ENCODE measurements at regions not wholly inside any gene's neighbourhood (a gene's known extent, or its start where the extent isn't known, plus 50 kb on each side); places are given as distances from the start of the nearest gene placed in this dataset.

DNA sequence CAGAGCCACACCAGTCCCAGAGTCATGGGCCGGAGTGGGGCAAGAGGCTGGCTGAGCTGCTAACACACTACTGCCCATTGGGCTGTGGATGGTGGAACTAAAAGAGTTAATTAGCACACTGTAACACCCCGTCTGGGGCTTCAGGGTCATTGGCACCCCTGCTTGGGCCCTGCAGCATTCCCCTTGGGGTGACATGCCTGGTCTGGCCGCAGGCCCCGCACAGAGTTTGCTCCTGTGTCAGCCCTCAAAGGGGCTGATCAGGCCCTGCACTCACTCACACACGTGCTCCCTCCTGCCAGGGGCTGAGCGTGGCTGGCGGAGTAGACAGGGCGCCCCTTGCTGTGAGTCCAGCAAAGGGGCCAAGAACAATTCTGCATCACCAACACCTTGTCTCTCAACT, 1499.6 kb upstream of the TMEM132C start (continued):
- TF ChIP-seq, protein P1, sequence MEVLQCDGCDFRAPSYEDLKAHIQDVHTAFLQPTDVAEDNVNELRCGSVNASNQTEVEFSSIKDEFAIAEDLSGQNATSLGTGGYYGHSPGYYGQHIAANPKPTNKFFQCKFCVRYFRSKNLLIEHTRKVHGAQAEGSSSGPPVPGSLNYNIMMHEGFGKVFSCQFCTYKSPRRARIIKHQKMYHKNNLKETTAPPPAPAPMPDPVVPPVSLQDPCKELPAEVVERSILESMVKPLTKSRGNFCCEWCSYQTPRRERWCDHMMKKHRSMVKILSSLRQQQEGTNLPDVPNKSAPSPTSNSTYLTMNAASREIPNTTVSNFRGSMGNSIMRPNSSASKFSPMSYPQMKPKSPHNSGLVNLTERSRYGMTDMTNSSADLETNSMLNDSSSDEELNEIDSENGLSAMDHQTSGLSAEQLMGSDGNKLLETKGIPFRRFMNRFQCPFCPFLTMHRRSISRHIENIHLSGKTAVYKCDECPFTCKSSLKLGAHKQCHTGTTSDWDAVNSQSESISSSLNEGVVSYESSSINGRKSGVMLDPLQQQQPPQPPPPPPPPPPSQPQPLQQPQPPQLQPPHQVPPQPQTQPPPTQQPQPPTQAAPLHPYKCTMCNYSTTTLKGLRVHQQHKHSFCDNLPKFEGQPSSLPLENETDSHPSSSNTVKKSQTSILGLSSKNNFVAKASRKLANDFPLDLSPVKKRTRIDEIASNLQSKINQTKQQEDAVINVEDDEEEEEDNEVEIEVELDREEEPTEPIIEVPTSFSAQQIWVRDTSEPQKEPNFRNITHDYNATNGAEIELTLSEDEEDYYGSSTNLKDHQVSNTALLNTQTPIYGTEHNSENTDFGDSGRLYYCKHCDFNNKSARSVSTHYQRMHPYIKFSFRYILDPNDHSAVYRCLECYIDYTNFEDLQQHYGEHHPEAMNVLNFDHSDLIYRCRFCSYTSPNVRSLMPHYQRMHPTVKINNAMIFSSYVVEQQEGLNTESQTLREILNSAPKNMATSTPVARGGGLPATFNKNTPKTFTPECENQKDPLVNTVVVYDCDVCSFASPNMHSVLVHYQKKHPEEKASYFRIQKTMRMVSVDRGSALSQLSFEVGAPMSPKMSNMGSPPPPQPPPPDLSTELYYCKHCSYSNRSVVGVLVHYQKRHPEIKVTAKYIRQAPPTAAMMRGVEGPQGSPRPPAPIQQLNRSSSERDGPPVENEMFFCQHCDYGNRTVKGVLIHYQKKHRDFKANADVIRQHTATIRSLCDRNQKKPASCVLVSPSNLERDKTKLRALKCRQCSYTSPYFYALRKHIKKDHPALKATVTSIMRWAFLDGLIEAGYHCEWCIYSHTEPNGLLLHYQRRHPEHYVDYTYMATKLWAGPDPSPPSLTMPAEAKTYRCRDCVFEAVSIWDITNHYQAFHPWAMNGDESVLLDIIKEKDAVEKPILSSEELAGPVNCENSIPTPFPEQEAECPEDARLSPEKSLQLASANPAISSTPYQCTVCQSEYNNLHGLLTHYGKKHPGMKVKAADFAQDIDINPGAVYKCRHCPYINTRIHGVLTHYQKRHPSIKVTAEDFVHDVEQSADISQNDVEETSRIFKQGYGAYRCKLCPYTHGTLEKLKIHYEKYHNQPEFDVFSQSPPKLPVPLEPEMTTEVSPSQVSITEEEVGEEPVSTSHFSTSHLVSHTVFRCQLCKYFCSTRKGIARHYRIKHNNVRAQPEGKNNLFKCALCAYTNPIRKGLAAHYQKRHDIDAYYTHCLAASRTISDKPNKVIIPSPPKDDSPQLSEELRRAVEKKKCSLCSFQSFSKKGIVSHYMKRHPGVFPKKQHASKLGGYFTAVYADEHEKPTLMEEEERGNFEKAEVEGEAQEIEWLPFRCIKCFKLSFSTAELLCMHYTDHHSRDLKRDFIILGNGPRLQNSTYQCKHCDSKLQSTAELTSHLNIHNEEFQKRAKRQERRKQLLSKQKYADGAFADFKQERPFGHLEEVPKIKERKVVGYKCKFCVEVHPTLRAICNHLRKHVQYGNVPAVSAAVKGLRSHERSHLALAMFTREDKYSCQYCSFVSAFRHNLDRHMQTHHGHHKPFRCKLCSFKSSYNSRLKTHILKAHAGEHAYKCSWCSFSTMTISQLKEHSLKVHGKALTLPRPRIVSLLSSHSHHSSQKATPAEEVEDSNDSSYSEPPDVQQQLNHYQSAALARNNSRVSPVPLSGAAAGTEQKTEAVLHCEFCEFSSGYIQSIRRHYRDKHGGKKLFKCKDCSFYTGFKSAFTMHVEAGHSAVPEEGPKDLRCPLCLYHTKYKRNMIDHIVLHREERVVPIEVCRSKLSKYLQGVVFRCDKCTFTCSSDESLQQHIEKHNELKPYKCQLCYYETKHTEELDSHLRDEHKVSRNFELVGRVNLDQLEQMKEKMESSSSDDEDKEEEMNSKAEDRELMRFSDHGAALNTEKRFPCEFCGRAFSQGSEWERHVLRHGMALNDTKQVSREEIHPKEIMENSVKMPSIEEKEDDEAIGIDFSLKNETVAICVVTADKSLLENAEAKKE (CRISPR knock-in tag; IDR thresholded peaks at IDR 0.05) = no peak
- TF ChIP-seq EZH2 (IDR thresholded peaks at IDR 0.05; ENCODE audit: low read depth, unreplicated experiment) (no peak), POLR2AphosphoS5 (IDR thresholded peaks at IDR 0.05; ENCODE audit: low read depth) (no peak)

DNA sequence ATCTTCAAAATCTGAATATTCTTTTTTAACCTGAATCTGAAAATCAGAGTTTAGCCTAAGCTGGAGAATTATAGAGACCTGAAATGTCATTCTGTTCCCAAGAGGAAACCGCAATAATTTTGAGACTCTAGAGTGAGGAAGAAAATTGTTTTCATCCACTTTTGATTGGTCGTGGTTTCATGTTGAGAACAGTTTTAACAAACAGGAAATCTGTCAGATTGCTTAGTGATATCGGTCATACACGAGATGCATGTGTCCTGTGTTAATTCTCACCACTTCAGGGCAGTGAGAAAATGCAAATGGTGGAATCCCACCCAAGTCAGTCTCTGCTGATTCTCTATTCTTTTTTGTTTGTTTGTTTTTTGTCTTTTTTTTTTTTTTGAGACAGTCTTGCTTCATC, 1498.5 kb upstream of the TMEM132C start:
- Mint-ChIP-seq H3K36me3 (ENCODE audit: low read depth) (peaks cover 35% of the 10 kb centered on the region), H3K9me3 (peaks cover 94% of the 10 kb centered on the region), H3K27me3 (ENCODE audit: insufficient read depth, low read depth, poor library complexity) (peaks cover 2% of the 10 kb centered on the region), H3K4me1 (no peaks in the 10 kb centered on the region), H3K4me3 (no peak overlapping the region), H3K27ac (no peak overlapping the region)
- DNase-seq (ENCODE audit: low spot score) = no peak
- Histone ChIP-seq H3K4me1 (ENCODE audit: insufficient read depth) (no peaks in the 10 kb centered on the region), H2AFZ (no peak overlapping the region), H3K27ac (ENCODE audit: low read depth) (no peak overlapping the region), H3K79me2 (replicated peaks; ENCODE audit: insufficient read depth) (no peaks in the 10 kb centered on the region), H3K9me2 (ENCODE audit: insufficient read depth) (no peaks in the 10 kb centered on the region), H3K4me3 (no peak overlapping the region), H3K27me3 (ENCODE audit: insufficient read depth) (no peaks in the 10 kb centered on the region), H3F3A (replicated peaks; ENCODE audit: low read depth) (no peaks in the 10 kb centered on the region), H3K4me2 (no peak overlapping the region), H4K20me1 (replicated peaks; ENCODE audit: insufficient read depth) (no peaks in the 10 kb centered on the region), H3K36me3 (ENCODE audit: insufficient read depth) (peaks cover 7% of the 10 kb centered on the region)
- no peak for ATAC-seq
- TF ChIP-seq EZH2phosphoT487 (IDR thresholded peaks at IDR 0.05; ENCODE audit: unreplicated experiment) (no peak), POLR2AphosphoS5 (IDR thresholded peaks at IDR 0.05; ENCODE audit: low read depth) (no peak), STAT1 (IDR thresholded peaks at IDR 0.05; ENCODE audit: unreplicated experiment) (no peak), NANOG (IDR thresholded peaks at IDR 0.05; ENCODE audit: borderline replicate concordance) (no peak), ZNF331 (CRISPR knock-in tag; IDR thresholded peaks at IDR 0.05; ENCODE audit: low read depth) (no peak)
- TF ChIP-seq, protein P1 (CRISPR knock-in tag; IDR thresholded peaks at IDR 0.05) = no peak
